LoVo (cell line): ENCODE measurements at regions not wholly inside any gene's neighbourhood (a gene's known extent, or its start where the extent isn't known, plus 50 kb on each side); places are given as distances from the start of the nearest gene placed in this dataset.

Source experiments
- DNase-seq: peaks from one replicate; pipeline ENCODE4 v3.0.0-alpha.2; 2016; ENCODE audit warnings: low spot score

- DNase-seq = no peak
These were observed 69.7 kb upstream of the CAB39 start for GRCh38 chr2:230642966-230643365.

- no peak for DNase-seq
These were observed 68.9 kb upstream of the CAB39 start for GRCh38 chr2:230643576-230644291.

- DNase-seq = no peak
These were observed 68.2 kb upstream of the CAB39 start for GRCh38 chr2:230644356-230644935.

GRCh38 chr2:230648356-230648755 lies 64.3 kb upstream of the CAB39 start:
- DNase-seq = no peak

- DNase-seq = no peak
These were observed 62.0 kb upstream of the CAB39 start for GRCh38 chr2:230650585-230651137.

GRCh38 chr2:230654057-230654456 lies 58.6 kb upstream of the CAB39 start:
- no peak for DNase-seq

- no peak for DNase-seq
These were observed 55.2 kb upstream of the CAB39 start for GRCh38 chr2:230657462-230657861.

- no peak for DNase-seq
These were observed 54.7 kb upstream of the CAB39 start for GRCh38 chr2:230657906-230658305.

- no peak for DNase-seq
These were observed 54.1 kb upstream of the CAB39 start for GRCh38 chr2:230658577-230658876.

GRCh38 chr2:230658877-230659652 lies 53.6 kb upstream of the CAB39 start:
- no peak for DNase-seq

GRCh38 chr2:230660294-230661060 lies 52.2 kb upstream of the CAB39 start:
- no peak for DNase-seq

GRCh38 chr2:230661072-230661957 lies 51.3 kb upstream of the CAB39 start:
- DNase-seq = no peak
